Tibial nerve (tissue), 4 donors: ENCODE measurements at regions not wholly inside any gene's neighbourhood (a gene's known extent, or its start where the extent isn't known, plus 50 kb on each side); places are given as distances from the start of the nearest gene placed in this dataset.

Source experiments
- DNase-seq, 2 donors: peaks; one replicate each; pipeline ENCODE4 v3.0.0-alpha.2; 2019; ENCODE audit warnings: low spot score in 2 of 2
- H3K27ac ChIP-seq, 4 donors: fragments of 200-600 bp; sonication (generic) in 3 of 4; one replicate each; pipeline ENCODE4 v1.5.1; 2017 to 2019; ENCODE audit warnings: mild to moderate bottlenecking in 1 of 4
- H3K27me3 ChIP-seq, 2 donors: fragments of 200-600 bp; sonication (generic) in 1 of 2; one replicate each; pipeline versions ENCODE4 v1.5.1 to v1.6.0; 2017 to 2019
- H3K36me3 ChIP-seq, 3 donors: fragments of 200-600 bp; sonication (generic); one replicate each; pipeline ENCODE4 v1.5.1; 2018 to 2019
- H3K4me1 ChIP-seq, 4 donors: fragments of 200-600 bp; sonication (generic) in 3 of 4; one replicate each; pipeline ENCODE4 v1.5.1; 2017 to 2019
- H3K4me3 ChIP-seq, 4 donors: fragments of 200-600 bp; sonication (generic) in 3 of 4; one replicate each; pipeline ENCODE4 v1.5.1; 2017 to 2019; ENCODE audit warnings: mild to moderate bottlenecking in 1 of 4, moderate library complexity in 1 of 4
- H3K9me3 ChIP-seq, 4 donors: fragments of 200-600 bp; sonication (generic) in 3 of 4; one replicate each; pipeline ENCODE4 v1.5.1; 2017 to 2019
- CTCF ChIP-seq, 5 experiments: fragments of 200-600 bp in 3 of 5; fragments of 450-650 bp in 2 of 5; sonication (generic) in 3 of 5; IDR thresholded peaks; one replicate each; pipeline ENCODE4 v1.5.1; 2016 to 2019; ENCODE audit warnings: antibody characterized with exemption in 5 of 5, mild to moderate bottlenecking in 3 of 5, moderate library complexity in 2 of 5
- EP300 ChIP-seq, 2 donors: sonication (generic); formaldehyde crosslinking; IDR thresholded peaks; one replicate each; pipeline ENCODE4 v1.6.1; 2017; ENCODE audit warnings: antibody characterized with exemption in 2 of 2, mild to moderate bottlenecking in 1 of 2
- POLR2A ChIP-seq, 2 donors: fragments of 450-650 bp; IDR thresholded peaks; one replicate each; pipeline ENCODE4 v1.6.1; 2017; ENCODE audit warnings: antibody characterized with exemption in 2 of 2, mild to moderate bottlenecking in 2 of 2, moderate library complexity in 2 of 2
- WGBS, 2 donors: methylation state at CpG; one replicate each; pipeline ENCODE4 v1.1.5; 2018; 5-methylcytosine and 5-hydroxymethylcytosine counted together

DNA sequence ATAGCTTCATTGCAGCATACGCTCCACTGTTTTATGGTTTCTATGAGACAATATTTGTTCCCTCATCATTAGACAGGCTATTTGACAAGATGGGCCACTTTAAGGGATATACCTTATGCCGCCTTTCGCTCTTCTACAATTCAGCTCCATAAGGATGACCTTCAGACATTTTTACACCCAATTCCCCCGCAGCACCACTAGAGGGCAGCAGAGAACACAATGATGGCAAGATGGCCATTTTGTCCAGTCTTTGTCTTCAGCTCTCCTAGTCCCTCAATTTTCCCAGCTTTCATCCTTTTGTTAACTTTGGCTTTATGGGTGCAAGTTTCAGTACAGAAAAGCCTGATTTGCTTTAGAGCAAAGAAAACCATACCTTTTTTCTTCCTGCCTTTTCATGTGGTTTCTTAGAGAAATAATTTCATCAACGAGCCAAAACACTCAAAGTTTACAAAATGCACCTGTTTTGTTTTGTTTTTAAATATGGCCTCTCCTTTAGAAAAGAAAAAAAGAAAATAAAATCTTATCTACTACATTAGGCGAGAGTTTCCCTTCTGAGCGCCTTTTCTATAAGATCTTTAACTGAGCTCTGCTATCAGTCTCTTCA is 355.3 kb downstream of the TOX3 start:
- Histone ChIP-seq H3K9me3 (no peaks in the 10 kb centered on the region), H3K4me3 (no peak overlapping the region), H3K4me1 (no peaks in the 10 kb centered on the region), H3K27me3 (no peaks in the 10 kb centered on the region), H3K36me3 (no peaks in the 10 kb centered on the region), H3K27ac (no peak overlapping the region)
- 54 to 59% methylated on average over 7 of the region's 7 CpGs for WGBS, 2 donors
- TF ChIP-seq CTCF (IDR thresholded peaks at IDR 0.05): peak; percentile 71 to 90 (median 83)
- TF ChIP-seq EP300 (IDR thresholded peaks at IDR 0.05): no peak
- peak; percentile 35 to 62 for DNase-seq

DNA sequence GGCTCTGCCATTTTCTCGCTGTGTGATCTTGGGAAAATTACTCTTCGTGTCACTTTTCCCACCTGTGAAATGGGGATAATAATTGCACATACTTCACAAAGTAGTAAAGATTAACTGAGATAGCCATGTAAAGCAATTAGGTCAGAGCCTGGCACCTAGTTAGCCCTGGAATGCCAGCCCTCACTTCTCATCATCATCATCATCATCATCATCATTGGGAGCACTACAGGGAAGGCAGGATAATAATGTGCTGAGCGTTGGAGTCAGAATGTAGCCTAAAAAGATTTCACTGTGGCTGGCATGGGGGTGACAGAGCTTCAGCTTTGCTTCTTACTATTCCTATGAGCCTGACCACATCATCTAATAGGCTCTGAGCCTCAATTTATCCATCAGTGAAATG is 362.6 kb downstream of the TOX3 start:
- H3K36me3 ChIP-seq: no peaks in the 10 kb centered on the region
- no peaks in the 10 kb centered on the region for H3K4me1 ChIP-seq
- no peak for DNase-seq
- H3K27ac ChIP-seq: no peak overlapping the region
- TF ChIP-seq EP300 (IDR thresholded peaks at IDR 0.05) (no peak), POLR2A (IDR thresholded peaks at IDR 0.05) (no peak), CTCF (IDR thresholded peaks at IDR 0.05) (no peak)
- H3K9me3 ChIP-seq: no peaks in the 10 kb centered on the region
- no peak overlapping the region for H3K4me3 ChIP-seq
- no peaks in the 10 kb centered on the region for H3K27me3 ChIP-seq
- 78 to 82% methylated on average over 3 of the region's 3 CpGs for WGBS, 2 donors

GRCh38 chr16:52182840-52183239 is 364.1 kb downstream of the TOX3 start:
- Histone ChIP-seq H3K36me3 (no peaks in the 10 kb centered on the region), H3K4me3 (no peak overlapping the region), H3K27ac (no peak overlapping the region), H3K4me1 (no peaks in the 10 kb centered on the region), H3K27me3 (no peaks in the 10 kb centered on the region), H3K9me3 (no peaks in the 10 kb centered on the region)
- no peak for DNase-seq
- TF ChIP-seq CTCF (IDR thresholded peaks at IDR 0.05): no peak
- TF ChIP-seq EP300 (IDR thresholded peaks at IDR 0.05): no peak
- no peak for TF ChIP-seq POLR2A (IDR thresholded peaks at IDR 0.05)
- WGBS, 2 donors: 80 to 92% methylated on average over 2 of the region's 2 CpGs

DNA sequence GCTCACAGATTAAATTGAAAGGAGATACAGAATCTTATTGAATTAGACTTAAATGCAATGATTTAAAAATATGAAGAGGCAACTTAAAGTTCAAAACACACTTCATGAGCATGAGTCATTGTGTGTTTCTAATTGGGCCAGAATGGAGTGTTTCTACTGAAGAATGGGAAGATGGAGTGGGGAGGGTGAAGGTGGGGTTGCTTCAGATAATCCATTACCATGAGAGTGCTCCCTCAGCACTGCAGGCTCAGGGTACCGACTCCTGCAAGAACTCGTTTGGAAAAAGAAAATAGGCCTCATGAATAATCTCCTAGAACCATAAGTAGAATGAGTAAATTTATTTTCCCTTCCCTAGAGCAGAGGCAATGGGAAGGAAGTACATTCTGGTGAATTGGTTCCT is 372.8 kb downstream of the TOX3 start:
- 68 to 74% methylated on average over 2 of the region's 2 CpGs for WGBS, 2 donors
- Histone ChIP-seq H3K4me1 (no peaks in the 10 kb centered on the region), H3K27me3 (no peaks in the 10 kb centered on the region), H3K9me3 (no peaks in the 10 kb centered on the region), H3K36me3 (no peaks in the 10 kb centered on the region), H3K4me3 (no peak overlapping the region), H3K27ac (no peak overlapping the region)
- TF ChIP-seq POLR2A (IDR thresholded peaks at IDR 0.05) (no peak), CTCF (IDR thresholded peaks at IDR 0.05) (no peak), EP300 (IDR thresholded peaks at IDR 0.05) (no peak)
- no peak for DNase-seq

DNA sequence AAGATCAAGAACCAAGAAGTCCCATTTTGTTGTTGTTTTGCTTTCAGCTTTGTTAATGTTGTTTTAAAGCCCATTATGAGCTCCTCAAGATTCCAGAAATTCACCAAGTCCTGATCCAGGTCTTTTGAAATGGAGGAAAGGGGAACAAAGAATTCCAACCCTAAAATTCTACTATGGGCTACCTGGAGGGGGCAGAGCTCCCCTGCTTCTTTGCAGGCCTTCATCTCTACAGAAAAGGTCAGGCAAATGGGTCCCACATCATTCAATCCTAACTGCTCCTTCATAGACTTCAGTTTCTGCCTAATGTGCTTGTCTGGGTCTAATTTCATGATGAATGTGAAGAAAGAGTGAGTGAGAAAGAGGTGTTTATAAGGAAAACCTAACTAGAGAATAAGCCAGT is 375.5 kb downstream of the TOX3 start:
- no peak for DNase-seq
- no peaks in the 10 kb centered on the region for H3K36me3 ChIP-seq
- no peak for TF ChIP-seq EP300 (IDR thresholded peaks at IDR 0.05)
- no peak for TF ChIP-seq CTCF (IDR thresholded peaks at IDR 0.05)
- TF ChIP-seq POLR2A (IDR thresholded peaks at IDR 0.05): no peak
- H3K27ac ChIP-seq: no peak overlapping the region
- no peak overlapping the region for H3K4me3 ChIP-seq
- H3K27me3 ChIP-seq: no peaks in the 10 kb centered on the region
- H3K4me1 ChIP-seq: no peaks in the 10 kb centered on the region
- H3K9me3 ChIP-seq: no peaks in the 10 kb centered on the region
